PFSK-1 (cell line): ENCODE measurements at regions not wholly inside any gene's neighbourhood (a gene's known extent, or its start where the extent isn't known, plus 50 kb on each side); places are given as distances from the start of the nearest gene placed in this dataset.

Experiments
- POLR2AphosphoS5 ChIP-seq: IDR thresholded peaks from 2 replicates; pipeline ENCODE4 v1.6.1; 2012; ENCODE audit warnings: low read depth, mild to moderate bottlenecking, control low read depth, low read length, moderate library complexity
- REST ChIP-seq, 2 experiments: IDR thresholded peaks; 2 replicates each; pipeline versions ENCODE4 v1.6.1 to v1.8.0; 2011 to 2012; ENCODE audit warnings: low read depth in 2 of 2, low read length in 2 of 2, control low read depth in 1 of 2, inconsistent platforms in 1 of 2, mild to moderate bottlenecking in 1 of 2, moderate library complexity in 1 of 2; ENCODE audit not compliant: insufficient read depth in 1 of 2
- SIN3A ChIP-seq: IDR thresholded peaks from 2 replicates; pipeline ENCODE4 v1.6.1; 2012; ENCODE audit warnings: mild to moderate bottlenecking, low read length, moderate library complexity, borderline replicate concordance; ENCODE audit not compliant: insufficient read depth
- TAF1 ChIP-seq: IDR thresholded peaks from 2 replicates; pipeline ENCODE4 v1.6.1; 2012; ENCODE audit warnings: low read length, control low read depth, borderline replicate concordance; ENCODE audit not compliant: insufficient read depth

- no peak for TF ChIP-seq SIN3A
- TF ChIP-seq POLR2AphosphoS5 = no peak
- TF ChIP-seq TAF1 = no peak
- no peak for TF ChIP-seq REST (IDR thresholded peaks at IDR 0.05; ENCODE audit: insufficient read depth in 1 of 2, low read depth in 2 of 2, low read length in 2 of 2)
These were observed 198.0 kb upstream of the EPHA5 start for GRCh38 chr4:65868096-65868824.
